HEK293T (cell line): ENCODE measurements at regions not wholly inside any gene's neighbourhood (a gene's known extent, or its start where the extent isn't known, plus 50 kb on each side); places are given as distances from the start of the nearest gene placed in this dataset.

Experiments used
- CTCF ChIA-PET: fragments of 350-600 bp; formaldehyde crosslinking; extraction: SDS; loops from one replicate; lab custom pipeline; 2021; ENCODE audit warnings: antibody characterized with exemption, inconsistent platforms; lab: Yijun Ruan, JAX
- POLR2A ChIA-PET: fragments of 350-600 bp; formaldehyde crosslinking; extraction: SDS; loops from one replicate; lab custom pipeline; 2020; ENCODE audit warnings: antibody characterized with exemption, inconsistent platforms; lab: Yijun Ruan, JAX
- DNase-seq: peaks from one replicate; pipeline ENCODE4 v3.0.0; 2012; ENCODE audit warnings: mixed read lengths; ENCODE audit errors: extremely low spot score
- ARNT ChIP-seq: fragments of 450-650 bp; IDR thresholded peaks from 2 replicates; pipeline ENCODE4 v1.6.1; 2017; ENCODE audit warnings: mild to moderate bottlenecking
- BHLHE40 ChIP-seq: fragments of 450-650 bp; IDR thresholded peaks from 2 replicates; pipeline ENCODE4 v1.6.1; 2016; ENCODE audit warnings: mild to moderate bottlenecking, moderate library complexity, borderline replicate concordance
- CTBP1 ChIP-seq: fragments of 450-650 bp; IDR thresholded peaks from 2 replicates; pipeline ENCODE4 v1.6.1; 2016; ENCODE audit warnings: borderline replicate concordance
- ELF4 ChIP-seq: fragments of 450-650 bp; IDR thresholded peaks from 2 replicates; pipeline ENCODE4 v1.6.1; 2017; ENCODE audit warnings: antibody characterized with exemption
- FOXA1 ChIP-seq: fragments of 450-650 bp; IDR thresholded peaks from 2 replicates; pipeline ENCODE4 v1.6.1; 2016; ENCODE audit warnings: mild to moderate bottlenecking
- FOXK2 ChIP-seq: fragments of 450-650 bp; IDR thresholded peaks from 2 replicates; pipeline ENCODE4 v1.6.1; 2016; ENCODE audit warnings: mild to moderate bottlenecking
- FOXM1 ChIP-seq: fragments of 450-650 bp; IDR thresholded peaks from 2 replicates; pipeline ENCODE4 v1.6.1; 2017; ENCODE audit warnings: mild to moderate bottlenecking, borderline replicate concordance
- HDGF ChIP-seq: fragments of 450-650 bp; IDR thresholded peaks from 2 replicates; pipeline ENCODE4 v1.6.1; 2017; ENCODE audit warnings: antibody characterized with exemption, borderline replicate concordance
- L3MBTL2 ChIP-seq: fragments of 450-650 bp; conservative IDR thresholded peaks from 2 replicates; pipeline ENCODE4 v1.6.1; 2016; ENCODE audit warnings: mild to moderate bottlenecking
- LEF1 ChIP-seq: fragments of 450-650 bp; IDR thresholded peaks from 2 replicates; pipeline ENCODE4 v1.6.1; 2017; ENCODE audit warnings: mild to moderate bottlenecking, borderline replicate concordance
- NFRKB ChIP-seq: fragments of 450-650 bp; IDR thresholded peaks from 2 replicates; pipeline ENCODE4 v1.6.1; 2016; ENCODE audit warnings: mild to moderate bottlenecking, moderate library complexity
- SP1 ChIP-seq: fragments of 450-650 bp; IDR thresholded peaks from 2 replicates; pipeline ENCODE4 v1.6.1; 2017
- SUZ12 ChIP-seq: fragments of 450-650 bp; IDR thresholded peaks from 2 replicates; pipeline ENCODE4 v1.6.1; 2016; ENCODE audit warnings: mild to moderate bottlenecking
- TARDBP ChIP-seq: fragments of 450-650 bp; IDR thresholded peaks from 2 replicates; pipeline ENCODE4 v1.6.1; 2016
- ZNF384 ChIP-seq: fragments of 450-650 bp; IDR thresholded peaks from 2 replicates; pipeline ENCODE4 v1.6.1; 2016
- TF ChIP-seq, protein P1 (sequence below): fragments of 450-650 bp; IDR thresholded peaks from 2 replicates; pipeline ENCODE4 v1.6.1; 2016

- no peak for DNase-seq
- TF ChIP-seq CTBP1: no peak
- no peak for TF ChIP-seq L3MBTL2
- TF ChIP-seq FOXA1: no peak
- TF ChIP-seq FOXK2: no peak
- TF ChIP-seq SUZ12: no peak
- no peak for TF ChIP-seq BHLHE40
- POLR2A ChIA-PET: no interaction called here
- CTCF ChIA-PET: no interaction called here
These were observed 248.8 kb upstream of the GRM7 start for GRCh38 chr3:6612034-6612616.

GRCh38 chr3:6622260-6622659 lies 238.7 kb upstream of the GRM7 start:
- CTCF ChIA-PET: interaction anchor here (0.6 kb wide), 1 partner anchor 394 kb away, joined by 3 read pairs; no protein-coding TSS in a partner anchor
- no peak for TF ChIP-seq SP1
- POLR2A ChIA-PET: no interaction called here
- no peak for DNase-seq

DNA sequence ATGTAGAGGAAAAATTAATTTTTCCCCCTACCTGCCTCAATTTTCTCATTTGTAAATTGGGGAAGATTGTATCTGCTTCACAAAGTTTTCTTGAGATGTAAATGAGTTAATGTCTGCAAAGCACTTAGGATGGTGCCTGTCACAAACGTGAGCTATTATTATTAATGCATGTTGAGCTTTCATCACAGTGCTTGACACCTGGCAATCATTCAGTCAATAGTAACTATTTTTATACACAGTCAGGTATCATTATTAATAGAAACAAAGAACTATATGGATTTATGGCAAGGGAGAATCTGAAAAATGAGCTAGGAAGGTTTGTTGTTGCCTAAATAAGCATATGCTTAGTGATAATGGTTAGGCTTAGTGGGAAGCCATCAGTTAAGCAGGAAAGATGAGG lies 238.2 kb upstream of the GRM7 start:
- DNase-seq: no peak
- ChIA-PET CTCF (interaction anchor here (0.6 kb wide), 1 partner anchor 394 kb away, joined by 3 read pairs; no protein-coding TSS in a partner anchor), POLR2A (no interaction called here)
- TF ChIP-seq L3MBTL2: no peak
- no peak for TF ChIP-seq HDGF
- TF ChIP-seq SUZ12: no peak
- TF ChIP-seq FOXA1: no peak
- TF ChIP-seq BHLHE40: no peak
- no peak for TF ChIP-seq CTBP1
- no peak for TF ChIP-seq ELF4
- no peak for TF ChIP-seq SP1
- no peak for TF ChIP-seq LEF1
- no peak for TF ChIP-seq FOXM1
- TF ChIP-seq TARDBP: no peak
- no peak for TF ChIP-seq NFRKB
- no peak for TF ChIP-seq FOXK2
- no peak for TF ChIP-seq ZNF384
- no peak for TF ChIP-seq ARNT
- TF ChIP-seq, protein P1, sequence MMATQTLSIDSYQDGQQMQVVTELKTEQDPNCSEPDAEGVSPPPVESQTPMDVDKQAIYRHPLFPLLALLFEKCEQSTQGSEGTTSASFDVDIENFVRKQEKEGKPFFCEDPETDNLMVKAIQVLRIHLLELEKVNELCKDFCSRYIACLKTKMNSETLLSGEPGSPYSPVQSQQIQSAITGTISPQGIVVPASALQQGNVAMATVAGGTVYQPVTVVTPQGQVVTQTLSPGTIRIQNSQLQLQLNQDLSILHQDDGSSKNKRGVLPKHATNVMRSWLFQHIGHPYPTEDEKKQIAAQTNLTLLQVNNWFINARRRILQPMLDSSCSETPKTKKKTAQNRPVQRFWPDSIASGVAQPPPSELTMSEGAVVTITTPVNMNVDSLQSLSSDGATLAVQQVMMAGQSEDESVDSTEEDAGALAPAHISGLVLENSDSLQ: no peak

DNA sequence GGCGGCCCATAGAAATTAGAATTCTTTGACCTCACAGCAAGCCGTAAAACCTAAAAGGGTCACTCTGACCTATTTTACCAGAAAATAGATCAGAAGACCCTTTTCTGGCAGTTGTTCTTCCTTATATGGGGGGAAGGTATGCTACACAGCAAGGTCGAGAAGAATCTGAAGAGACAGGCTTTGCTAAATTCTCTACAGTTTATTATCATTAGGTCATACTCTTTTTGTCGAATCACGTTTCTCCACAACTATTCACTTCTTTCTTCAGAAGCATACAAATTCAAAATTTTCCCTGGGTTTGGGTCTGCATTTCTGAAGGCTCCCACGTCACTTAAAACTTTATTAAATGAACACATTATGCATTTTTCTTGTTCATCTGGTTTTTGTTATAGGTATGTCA lies 229.5 kb upstream of the GRM7 start:
- ChIA-PET POLR2A (no interaction called here), CTCF (no interaction called here)
- DNase-seq: no peak
- TF ChIP-seq SP1 (no peak), FOXK2 (no peak), FOXA1 (no peak), TARDBP (no peak)

- CTCF ChIA-PET: no interaction called here
- POLR2A ChIA-PET: no interaction called here
- TF ChIP-seq NFRKB (no peak), FOXK2 (no peak), FOXA1 (no peak)
These were observed 220.0 kb upstream of the GRM7 start for GRCh38 chr3:6640907-6641306.

GRCh38 chr3:6644070-6644929 lies 216.6 kb upstream of the GRM7 start:
- no peak for DNase-seq
- TF ChIP-seq FOXA1 (no peak), SUZ12 (no peak), BHLHE40 (no peak), L3MBTL2 (no peak), CTBP1 (no peak), LEF1 (no peak), NFRKB (no peak), HDGF (no peak), FOXM1 (no peak), SP1 (no peak), ELF4 (no peak)
- TF ChIP-seq, protein P1: no peak
- ChIA-PET CTCF (no interaction called here), POLR2A (no interaction called here)

More at GRCh38 chr3:6640907-6641306, 220.0 kb upstream of the GRM7 start:
- no peak for DNase-seq

DNA sequence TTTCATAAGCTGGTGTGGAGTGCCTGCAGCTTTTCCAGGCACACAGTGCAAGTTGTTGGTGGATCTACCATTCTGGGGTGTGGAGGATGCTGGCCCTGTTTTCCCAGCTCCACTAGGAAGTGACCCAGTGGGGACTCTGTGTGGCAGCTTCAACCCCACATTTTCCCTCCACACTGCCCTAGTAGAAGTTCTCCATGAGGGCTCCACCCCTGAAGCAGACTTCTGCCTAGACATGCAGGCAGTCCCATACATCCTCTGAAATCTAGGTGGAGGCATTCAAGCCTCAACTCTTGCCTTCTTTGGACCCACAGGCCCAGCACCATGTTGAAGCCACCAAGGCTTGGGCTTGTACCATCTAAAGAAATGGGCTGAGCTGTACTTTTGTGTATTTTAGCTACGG lies 206.2 kb upstream of the GRM7 start:
- POLR2A ChIA-PET: no interaction called here
- CTCF ChIA-PET: no interaction called here
- no peak for DNase-seq
- TF ChIP-seq, protein P1: no peak
- TF ChIP-seq NFRKB: no peak
- TF ChIP-seq ARNT: no peak
- no peak for TF ChIP-seq FOXM1
- TF ChIP-seq SP1: no peak
- no peak for TF ChIP-seq FOXA1
- no peak for TF ChIP-seq LEF1
- no peak for TF ChIP-seq SUZ12
- no peak for TF ChIP-seq HDGF
